SHP77 (cell line): ENCODE measurements at regions not wholly inside any gene's neighbourhood (a gene's known extent, or its start where the extent isn't known, plus 50 kb on each side); places are given as distances from the start of the nearest gene placed in this dataset.
"Not testable (repeated sequence)": the region's sequence is repeated elsewhere in the genome, so short reads cannot be mapped to it uniquely, and the experiment has no call there.

Experiments
- DNase-seq, 2 experiments: peaks; one replicate each; lab custom pipeline; 2025; lab: John Stamatoyannopoulos, UW

DNA sequence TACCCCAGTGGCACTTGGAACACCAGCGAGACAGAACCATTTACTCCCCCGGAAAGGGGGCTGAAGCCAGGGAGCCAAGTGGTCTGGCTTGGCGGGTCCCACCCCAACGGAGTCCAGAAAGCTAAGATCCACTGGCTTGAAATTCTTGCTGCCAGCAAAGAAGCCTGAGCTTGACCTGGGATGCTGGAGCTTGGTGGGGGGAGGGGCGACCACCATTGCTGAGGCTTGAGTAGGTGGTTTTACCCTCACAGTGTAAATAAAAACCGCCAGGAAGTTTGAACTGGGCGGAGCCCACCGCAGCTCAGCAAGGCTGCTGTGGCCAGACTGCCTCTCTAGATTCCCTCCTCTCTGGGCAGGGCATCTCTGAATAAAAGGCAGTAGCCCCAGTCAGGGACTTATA, 62.8 kb downstream of the RPS24 start:
- not testable (repeated sequence) for DNase-seq

DNA sequence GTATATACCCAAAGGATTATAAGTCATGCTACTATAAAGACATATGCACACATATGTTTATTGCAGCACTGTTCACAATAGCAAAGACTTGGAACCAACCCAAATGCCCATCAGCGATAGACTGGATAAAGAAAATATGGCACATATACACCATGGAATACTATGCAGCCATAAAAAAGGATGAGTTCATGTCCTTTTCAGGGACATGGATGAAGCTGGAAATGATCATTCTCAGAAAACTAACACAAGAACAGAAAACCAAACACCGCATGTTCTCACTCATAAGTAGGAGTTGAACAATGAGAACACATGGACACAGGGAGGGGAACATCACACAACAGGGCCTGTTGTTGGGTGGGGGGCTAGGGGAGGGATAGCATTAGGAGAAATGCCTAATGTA, 68.9 kb downstream of the RPS24 start:
- not testable (repeated sequence) for DNase-seq

DNA sequence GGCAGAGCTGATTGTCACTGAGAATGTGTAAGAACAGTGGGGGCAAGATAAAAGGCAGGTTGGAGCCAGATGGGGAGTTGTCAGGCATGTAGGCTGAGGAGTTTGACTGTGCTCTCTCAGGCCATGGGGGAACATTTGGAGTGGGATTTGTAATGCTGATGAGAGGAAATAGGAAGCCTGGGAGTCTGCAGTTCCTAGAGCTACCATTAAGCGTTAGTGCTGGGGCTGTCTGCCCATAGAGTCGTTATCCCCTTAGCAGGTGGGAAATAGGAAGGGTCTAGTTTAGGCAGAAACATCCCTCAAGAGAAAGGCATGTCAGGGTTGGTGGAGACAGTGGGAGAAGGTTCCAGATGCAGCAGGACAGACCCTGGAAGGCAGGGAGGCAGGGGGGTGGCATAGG, 75.5 kb downstream of the RPS24 start:
- DNase-seq, result no peak

DNA sequence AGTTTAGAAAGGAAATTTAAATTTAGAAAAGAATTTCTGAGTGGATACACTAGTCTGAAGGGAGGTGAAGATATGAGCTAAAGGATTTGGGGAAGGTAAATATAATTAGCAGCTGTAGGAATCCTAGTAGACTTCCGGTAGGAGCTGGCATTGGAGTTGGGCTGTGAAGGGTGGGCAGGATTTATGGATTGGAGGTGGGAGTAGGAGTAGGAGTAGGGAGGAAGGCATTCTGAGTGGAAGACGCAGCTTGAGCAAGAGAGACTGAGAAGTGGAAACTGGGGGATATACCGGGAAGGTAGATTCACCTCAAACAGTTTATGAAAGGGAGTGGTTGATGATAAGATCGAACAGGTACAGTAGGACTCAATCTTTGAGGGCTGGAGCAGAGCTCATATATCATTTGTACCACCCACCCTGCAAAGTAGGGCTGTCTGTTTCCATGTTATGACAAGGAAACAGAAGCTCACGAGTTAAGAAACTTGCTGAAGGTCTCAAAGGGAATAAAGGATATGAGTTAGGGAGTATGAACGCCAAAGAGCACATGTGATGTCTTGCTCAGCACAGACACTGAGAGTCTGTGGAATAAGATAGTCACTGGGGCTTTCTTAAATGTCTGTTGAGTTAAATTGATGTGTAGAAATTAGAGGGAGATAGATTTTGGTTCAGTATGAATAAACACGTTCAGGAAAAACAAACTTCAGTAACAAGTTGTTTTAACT, 81.6 kb downstream of the RPS24 start:
- DNase-seq, result no peak

DNA sequence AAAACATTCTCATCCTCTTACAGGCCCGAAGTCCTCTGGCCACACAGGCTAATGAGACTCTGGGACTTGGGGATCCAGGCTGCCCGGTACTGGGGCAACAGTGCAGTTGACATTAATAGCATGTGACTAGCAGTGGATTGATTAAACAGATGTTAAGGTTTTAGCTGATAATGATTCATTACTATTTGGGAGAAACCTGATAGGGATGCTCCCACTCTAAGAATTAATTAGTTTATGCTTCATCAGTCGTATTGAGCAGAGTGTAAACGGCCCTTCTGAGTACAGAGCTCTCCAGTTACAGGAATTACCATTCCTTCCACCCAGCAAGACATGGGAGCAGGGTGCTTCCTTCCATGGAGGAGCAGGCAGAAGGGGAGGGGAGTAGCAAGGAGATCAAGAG, 82.7 kb downstream of the RPS24 start:
- no peak for DNase-seq

DNA sequence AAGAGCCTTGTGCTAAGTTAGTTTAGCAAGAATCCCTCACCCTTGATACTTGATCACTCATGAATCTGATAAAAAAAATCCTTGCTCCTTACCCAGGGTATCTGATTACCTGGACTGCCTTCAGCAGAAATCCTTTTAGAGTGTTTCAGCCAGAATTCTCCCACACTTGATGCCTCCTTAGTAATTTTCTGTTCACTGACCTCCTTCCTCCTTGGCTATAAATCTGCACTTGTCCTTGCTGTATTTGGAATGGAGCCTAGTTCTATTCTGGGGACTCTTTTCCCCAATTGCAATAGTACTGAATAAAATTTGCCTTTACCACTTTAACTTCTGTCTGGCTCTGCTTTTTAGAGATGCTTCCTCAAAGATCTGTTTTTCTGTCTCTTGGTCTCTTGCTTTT, 84.9 kb downstream of the RPS24 start:
- DNase-seq, result no peak

DNA sequence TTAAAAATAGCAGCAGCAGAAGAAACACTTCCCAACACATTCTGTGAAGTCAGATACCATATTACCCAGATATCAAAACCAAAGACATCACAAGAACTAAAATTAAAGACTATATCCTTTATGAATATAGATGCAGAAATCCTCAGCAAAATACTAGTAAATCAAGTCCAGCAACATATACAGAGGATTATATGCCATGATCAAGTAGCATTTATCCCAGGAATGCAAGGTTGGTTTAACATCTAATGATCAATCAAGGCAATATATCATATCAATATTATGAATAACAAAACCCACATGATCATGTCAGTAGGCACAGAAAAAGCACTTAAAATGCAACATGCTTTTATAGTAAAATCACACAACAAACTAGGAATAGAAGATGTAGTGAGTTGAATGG, 88.1 kb downstream of the RPS24 start:
- DNase-seq, result no peak

DNA sequence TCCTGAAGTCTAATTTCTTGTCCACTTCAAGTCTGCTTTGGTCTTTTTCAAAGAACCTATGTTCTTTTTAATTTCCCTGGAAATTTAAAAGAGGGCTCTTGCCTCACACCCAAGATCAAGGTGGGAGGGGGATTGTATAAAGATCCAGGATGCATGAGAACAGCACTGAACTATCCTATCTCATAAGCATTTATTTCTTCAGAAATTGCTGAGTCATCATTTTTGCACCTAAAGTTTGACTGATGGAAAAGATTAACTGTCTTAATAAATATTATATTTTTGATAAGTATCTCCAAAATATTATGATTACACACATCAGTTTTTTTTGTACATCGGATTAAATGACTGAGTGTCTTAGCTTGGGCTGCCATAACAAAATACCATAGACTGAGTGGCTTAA, 90.5 kb downstream of the RPS24 start:
- DNase-seq, result no peak

DNA sequence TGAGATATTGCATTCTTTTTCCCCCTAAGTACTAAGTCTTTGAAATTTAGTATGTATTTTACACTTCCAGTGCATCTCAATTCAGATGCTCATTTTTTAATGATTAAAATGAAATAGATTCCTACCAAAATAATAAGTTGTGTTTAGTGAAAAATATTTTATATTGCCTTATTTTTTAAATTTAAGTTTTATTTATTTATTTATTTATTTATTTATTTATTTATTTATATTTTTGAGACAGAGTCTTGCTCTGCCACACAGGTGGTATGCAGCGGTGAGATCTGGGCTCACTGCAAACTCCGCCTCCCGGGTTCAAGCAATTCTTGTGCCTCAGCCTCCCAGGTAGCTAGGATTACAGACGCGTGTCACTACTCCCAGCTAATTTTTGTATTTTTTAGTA, 95.5 kb downstream of the RPS24 start:
- DNase-seq, result no peak

DNA sequence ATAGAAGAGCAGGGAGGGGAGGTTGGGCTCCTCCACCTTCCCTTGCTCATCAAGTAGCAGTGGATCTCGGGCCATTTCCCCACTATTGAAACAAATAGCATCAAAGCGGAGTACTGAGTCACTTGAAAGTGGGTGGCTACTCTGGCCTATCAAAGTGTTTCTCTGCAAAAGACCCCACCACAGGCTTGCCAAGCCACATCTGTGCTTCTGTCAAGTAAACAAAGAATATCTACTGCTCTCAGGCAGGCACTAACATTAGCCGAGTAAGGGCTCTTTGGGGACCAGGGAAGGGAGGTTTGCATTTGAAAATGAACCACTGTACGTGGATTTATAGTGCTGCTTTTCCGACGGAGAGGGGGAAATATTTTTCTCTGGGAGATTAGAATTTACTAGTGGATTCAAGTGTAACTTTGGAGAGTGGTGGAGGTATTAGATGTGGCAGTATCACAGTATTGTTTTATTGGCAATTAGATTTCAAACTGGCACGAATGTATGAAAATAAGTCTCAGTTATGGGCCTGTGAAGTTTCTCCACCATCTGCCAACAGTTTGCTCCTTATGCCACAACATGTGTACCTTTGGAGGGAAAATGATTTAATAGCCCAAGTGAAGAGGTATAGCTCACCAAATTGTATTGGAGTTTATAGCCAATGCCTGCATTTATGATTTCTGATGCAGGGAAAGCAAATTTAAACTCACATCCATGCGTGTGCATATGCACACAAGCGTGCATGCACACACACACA, 97.5 kb downstream of the RPS24 start:
- no peak for DNase-seq

DNA sequence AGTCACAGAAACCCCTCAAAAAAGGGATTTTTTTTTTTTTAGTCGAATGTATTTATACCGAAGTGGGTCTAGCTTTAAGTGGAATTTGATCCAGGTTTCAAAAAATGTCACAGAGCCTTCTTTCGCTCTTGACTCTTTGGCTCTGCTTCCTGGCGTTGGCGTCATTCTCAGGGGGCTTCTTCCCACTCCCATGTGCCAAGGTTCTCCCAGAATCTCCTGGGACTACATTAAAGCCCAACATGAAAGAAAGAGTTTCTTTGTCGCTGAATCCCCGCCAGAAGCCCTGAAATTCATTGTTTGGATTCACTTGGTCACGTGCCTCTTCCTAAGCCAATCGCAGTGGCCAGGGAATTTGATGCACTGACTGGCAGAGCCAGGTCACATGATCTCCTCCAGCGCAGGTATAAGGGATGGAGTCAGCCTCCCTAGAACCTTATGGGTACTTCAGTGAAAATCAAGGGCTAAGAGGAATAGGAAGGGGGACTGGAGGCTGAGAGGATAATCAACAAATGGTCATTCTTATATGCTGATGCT, 101.2 kb downstream of the RPS24 start:
- DNase-seq, result no peak

DNA sequence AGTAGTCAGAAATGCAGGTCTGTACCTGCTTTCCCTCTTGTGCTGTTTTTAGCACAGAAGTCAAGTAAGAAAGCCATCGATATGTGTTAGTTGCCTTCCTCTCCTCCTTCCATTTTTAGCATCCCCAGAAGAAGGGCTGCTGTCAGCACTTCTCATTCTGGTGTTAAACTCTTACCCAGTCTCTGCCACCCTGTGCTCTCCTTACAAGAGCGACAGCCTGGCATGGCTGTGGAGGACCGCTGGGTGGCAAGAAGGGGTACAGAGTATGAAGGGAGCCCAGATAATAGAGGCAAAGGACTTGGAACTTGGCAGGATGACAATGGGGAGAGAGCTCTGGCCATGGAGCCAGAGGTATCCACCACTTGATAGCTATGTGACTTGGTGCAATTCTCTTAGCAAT, 103.5 kb downstream of the RPS24 start:
- no peak for DNase-seq

DNA sequence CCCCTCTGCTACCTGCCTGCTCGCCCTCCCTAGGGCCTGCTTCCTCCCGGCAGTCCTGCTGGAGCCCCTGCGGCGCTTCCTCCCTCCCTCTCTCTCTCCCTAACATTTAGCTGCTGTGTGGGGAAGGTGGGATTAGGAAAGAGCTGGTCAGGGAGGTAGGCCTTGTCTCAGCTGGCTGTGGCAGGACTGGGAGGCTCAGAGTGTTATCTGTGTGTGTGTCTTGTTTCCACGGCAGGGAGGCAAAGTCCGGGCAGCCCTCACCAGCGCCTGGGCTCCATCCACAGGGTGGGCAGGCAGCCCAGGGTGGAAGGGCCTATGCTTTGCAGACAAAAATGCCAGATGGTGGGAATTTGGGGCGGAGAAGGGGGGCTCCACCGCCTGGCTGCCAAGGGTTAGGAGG, 105.7 kb downstream of the RPS24 start:
- DNase-seq, result no peak

DNA sequence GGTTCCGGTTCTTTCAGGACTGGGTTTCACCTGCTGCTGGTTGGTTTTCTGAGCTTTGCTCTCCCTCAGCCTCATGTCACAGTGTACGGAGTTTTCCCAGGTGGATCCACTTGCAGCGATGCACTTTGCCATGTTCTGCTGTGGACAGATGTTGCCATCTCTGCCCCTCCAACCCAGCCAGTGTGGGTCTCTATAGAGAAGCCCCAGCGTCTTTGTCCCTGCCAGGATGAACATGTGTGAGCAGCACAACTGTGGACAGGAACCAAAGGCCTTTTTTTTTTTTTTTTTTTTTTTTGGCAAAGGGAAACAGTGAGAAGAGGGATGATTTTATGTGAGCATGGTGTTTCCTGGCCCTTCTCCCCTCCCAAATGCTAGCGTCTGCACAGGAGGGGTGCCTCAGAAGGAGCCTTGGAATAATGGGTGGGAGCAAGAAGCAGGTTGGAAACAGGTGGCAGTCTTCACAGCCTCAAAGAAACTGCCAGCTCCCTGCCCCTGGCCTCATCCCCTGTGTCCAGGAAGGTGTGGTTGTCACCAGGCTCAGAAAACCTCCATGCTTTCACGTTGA, 106.5 kb downstream of the RPS24 start:
- no peak for DNase-seq

DNA sequence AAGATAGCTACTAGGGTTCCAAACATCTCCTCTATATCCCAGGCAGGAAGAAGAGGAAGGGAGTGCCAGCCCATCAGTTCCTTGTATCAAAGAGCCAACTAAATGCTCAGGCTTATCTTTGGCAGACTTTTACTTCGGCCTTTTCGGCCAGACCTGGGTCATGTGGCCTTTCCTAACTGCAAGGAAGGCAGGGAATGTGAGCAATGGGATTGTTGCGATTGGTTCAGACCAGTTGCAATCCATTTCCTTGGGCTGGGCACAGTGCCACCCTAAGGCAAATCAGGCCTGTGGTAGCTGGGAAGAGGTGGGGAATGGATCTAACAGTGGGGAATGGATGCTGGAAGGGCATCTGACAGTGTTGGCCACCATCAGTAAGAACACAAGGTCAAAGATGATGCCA, 109.9 kb downstream of the RPS24 start:
- no peak for DNase-seq

DNA sequence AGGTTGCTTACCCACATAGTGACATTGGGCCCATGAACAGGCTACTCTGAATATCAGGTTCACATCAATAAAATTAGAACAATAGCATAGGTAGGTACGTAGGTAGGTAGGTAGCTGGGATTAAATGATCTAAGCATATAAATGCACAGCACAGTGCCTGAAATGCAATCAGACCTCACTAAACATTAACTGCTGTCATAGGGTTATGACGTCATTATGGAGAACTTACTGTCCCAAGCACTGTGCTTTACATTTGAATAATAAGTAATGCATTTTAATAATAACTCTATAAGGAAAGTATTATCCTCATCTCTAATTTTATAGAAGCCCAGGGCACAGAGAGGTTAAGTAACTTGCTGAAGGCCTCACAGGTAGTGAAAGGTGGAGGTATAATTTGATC, 112.5 kb downstream of the RPS24 start:
- DNase-seq, result no peak

DNA sequence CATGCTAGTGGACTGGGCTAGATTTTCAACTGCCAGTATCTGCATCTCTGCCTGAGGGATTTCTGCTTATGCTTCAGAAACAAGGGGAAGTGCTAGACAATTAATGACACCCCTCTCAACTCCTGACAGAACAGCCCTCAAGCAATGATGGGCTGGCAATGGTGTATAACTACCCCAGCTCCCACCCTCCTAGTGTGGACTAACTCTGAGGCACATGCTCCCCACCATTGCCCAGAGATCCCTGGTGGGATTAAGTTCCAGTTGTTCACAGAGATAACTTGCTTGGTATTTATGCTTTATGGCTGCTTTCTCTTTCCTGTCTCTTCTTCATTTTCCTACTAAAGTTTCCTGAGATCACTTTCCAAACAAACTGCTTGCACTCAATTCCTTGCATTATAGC, 113.5 kb downstream of the RPS24 start:
- no peak for DNase-seq

DNA sequence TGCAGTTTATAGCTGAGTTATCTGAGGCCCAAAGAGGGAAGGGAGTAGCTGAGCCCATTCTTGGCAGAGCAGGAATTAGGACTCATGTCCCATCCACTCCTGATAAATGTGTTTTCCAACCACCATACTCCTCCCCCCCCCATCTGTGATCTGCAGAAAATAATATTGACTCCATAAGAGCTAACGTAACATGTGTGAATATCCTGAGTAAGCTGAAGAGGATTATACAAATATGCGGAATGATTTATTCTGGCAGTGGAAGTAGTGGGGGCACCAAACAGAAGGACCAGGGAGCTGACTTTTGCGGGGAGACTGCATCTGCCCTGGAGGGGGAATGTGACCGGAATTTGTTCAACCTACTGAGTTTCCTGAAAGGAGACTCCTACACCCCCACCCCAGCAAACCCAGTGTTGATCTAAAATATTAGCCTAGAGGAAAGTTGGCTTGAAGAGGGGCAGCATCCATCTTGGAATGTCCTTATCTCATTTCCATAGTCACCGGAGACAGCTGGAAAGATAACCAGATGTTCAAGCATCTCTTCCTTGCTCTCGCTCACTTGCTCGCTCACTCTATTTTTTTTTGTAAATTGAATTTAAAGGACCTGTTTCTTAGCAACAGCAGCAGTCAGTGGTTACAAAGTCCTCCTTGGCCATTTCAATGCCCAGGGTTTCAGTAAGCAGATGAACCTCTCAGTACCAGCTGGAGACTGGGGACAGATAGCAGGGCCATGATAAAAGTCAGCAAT, 114.7 kb downstream of the RPS24 start:
- DNase-seq, result no peak

DNA sequence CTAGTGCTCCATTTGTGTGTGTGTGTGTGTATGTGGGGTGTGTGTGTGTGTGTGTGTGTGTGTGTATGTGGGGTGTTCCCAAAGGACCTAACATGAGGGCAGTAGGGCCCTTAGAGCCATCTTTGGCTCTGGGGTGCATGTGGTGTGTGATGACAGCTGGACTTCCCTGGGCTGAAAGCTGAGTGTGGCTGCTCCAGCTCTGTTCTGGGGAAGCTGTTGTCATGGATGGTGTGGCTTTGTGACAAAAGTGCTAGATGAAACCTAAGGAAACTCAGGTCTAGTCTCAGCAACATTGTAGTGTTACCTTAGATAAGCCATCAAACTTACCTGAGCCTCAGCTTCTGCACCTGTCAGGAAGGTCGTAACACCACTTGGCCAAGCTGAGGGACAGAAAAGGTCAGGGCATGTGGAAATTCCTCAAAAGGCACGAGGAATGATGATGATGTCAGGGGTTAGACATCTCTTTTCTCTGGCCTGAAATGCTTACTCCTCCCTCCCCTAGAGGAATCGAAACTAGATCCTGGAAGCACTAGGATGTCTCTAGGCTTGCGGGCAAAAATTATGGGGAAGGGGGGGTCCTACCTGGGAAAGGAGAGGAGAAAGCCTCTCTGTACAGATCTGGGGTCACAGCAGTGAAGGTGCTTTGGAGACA, 115.4 kb downstream of the RPS24 start:
- DNase-seq, result no peak

DNA sequence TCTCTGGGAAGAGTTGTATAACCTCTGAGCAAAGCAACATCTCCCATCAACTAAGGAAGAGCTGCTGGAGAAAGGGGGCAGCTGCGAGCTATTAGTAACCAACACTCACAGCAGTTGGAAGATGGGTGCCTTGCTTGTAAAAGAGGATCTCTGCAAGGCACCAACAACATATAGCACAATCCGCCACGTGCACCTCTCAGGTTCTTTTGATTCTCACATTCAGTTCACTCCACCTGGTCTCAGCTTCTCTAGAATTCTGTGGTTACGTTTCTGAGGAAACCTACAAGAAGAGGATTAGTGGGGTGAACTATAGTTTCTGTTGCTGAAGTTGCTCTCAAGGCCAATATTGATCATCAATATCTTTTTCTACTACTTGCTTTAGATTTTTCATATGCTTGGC, 117.1 kb downstream of the RPS24 start:
- DNase-seq, result no peak

DNA sequence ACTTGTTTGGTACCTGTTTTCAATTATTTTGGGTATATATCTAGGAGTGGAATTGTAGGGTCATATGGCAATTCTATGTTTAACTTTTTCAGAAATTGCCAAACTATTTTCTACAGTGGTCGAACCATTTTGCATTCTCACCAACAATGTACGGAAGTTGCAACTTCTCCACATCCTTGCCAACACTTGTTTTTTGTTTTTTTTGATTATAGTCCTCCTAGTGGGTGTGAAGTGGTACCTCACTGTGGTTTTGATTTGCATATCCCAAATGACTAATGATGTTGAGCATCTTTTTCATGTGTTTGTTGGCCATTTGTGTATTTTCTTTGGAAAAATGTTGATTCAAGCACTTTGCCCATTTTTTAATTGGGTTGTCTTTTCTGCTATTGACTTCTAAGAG, 122.1 kb downstream of the RPS24 start:
- DNase-seq, result no peak

DNA sequence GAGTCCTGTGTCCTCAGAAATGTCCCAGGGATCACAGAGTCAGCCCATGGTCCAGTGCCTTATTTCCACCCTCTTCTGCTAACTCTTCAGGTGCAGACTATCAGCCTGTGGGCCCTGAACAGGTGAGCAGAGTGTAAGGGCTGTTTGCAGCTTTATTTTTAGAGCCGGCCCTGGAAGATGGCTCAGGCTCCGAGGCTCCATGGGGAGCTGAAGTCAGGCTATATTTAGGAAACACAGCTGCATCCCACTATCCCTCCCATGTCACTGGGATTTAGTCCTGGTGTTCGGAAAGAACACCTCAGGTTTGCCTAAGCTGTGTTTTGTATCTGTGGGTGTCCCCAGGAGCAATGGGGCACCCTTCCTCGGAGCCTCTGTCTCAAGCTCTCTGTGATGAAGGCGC, 126.9 kb downstream of the RPS24 start:
- no peak for DNase-seq
